ENCODE measurements at regions not wholly inside any gene's neighbourhood (a gene's known extent, or its start where the extent isn't known, plus 50 kb on each side); places are given as distances from the start of the nearest gene placed in this dataset.

DNA sequence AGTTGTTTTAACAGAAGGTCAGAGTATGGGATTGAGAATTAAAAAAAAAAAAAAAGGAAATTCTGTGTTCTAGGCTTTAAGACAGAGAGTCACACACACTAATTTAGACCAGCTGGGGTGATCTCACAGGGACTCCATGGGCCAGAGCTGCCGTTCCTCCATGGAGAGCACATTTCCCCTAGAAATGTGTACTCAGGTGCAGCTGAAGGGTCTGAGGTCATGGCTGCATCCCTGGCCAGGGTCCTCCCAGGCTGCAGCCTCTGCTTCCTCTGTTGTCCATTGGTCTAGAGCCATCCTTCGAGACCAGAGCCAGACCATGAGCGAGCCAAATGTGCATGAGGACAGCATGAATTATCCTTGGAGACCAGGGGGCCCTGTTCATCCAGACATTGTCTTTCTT, 190.1 kb upstream of the TNP1 start:
- POLR2A ChIA-PET = no interaction called here
- TF ChIP-seq CTCF (IDR thresholded peaks at IDR 0.05; ENCODE audit: control extremely low read depth, extremely low read depth, low read depth, missing control alignments) = no peak
- no peak for DNase-seq (ENCODE audit: extremely low spot score)
- CTCF ChIA-PET = interaction anchor here (1.1 kb wide), 1 partner anchor 9 kb away, joined by 4 read pairs; no protein-coding TSS in a partner anchor

DNA sequence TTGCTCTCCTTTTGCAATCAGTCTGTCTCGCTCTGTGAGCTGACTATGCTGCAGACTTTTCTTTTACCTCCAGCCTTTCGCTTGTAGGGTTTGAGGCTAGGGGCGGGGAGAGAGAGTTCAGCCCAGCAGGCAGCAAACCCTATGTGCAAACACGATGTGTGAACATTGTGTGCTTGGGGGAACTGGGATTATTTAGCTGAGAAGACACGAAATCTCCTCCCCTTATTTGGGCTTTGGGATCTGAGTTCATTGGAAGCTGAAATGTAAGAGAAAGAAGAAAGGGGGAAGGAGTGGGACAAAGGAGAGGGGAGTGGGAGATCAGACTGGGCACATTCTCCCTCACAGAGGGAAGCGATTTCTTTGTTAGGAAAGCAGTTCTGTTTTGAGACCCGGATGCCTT, 189.6 kb upstream of the TNP1 start:
- POLR2A ChIA-PET = no interaction called here
- no peak for TF ChIP-seq CTCF (IDR thresholded peaks at IDR 0.05; ENCODE audit: control extremely low read depth, extremely low read depth, low read depth, missing control alignments)
- CTCF ChIA-PET = no interaction called here
- no peak for DNase-seq (ENCODE audit: extremely low spot score)

DNA sequence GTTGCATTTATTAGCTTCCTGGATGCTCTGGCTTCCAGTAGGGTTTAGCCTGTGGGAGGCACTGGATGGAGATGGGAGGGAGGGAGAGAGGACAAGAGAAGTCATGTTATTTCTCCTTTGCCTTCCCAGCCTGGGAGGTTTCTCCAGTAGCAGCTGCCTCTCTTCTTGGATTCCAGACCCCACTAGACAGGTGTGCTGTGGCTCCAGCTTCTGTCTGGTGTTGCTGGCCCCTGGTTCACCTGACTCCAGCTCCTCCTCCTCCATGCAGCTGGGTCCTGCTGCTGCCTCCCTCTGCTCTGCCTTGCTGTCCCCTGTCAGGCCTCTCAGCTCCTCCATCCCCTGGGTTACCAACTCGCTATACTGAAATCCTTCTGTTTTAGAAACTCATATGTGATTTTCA, 188.9 kb upstream of the TNP1 start:
- no peak for DNase-seq (ENCODE audit: extremely low spot score)
- TF ChIP-seq CTCF (IDR thresholded peaks at IDR 0.05; ENCODE audit: control extremely low read depth, extremely low read depth, low read depth, missing control alignments) = no peak
- POLR2A ChIA-PET = interaction anchor here (0.6 kb wide), 1 partner anchor 31 kb away, joined by 6 read pairs; no protein-coding TSS in a partner anchor
- CTCF ChIA-PET = interaction anchor here (1.0 kb wide), 1 partner anchor 25 kb away, joined by 3 read pairs; no protein-coding TSS in a partner anchor

- no peak for TF ChIP-seq CTCF (IDR thresholded peaks at IDR 0.05; ENCODE audit: control extremely low read depth, extremely low read depth, low read depth, missing control alignments)
- no peak for DNase-seq (ENCODE audit: extremely low spot score)
- ChIA-PET CTCF (interaction anchor here (1.0 to 1.4 kb wide), 2 partner anchors 9 to 26 kb away, joined by 3 read pairs; no protein-coding TSS in a partner anchor), POLR2A (no interaction called here)
Observed at GRCh38 chr2:217047631-217048030, 187.8 kb upstream of the TNP1 start.

- ChIA-PET CTCF (interaction anchor here (1.4 to 1.5 kb wide), 2 partner anchors 9 to 119 kb away, joined by 3 read pairs; no protein-coding TSS in a partner anchor), POLR2A (no interaction called here)
- no peak for DNase-seq (ENCODE audit: extremely low spot score)
- TF ChIP-seq CTCF (IDR thresholded peaks at IDR 0.05; ENCODE audit: control extremely low read depth, extremely low read depth, low read depth, missing control alignments) = no peak
Observed at GRCh38 chr2:217047209-217047608, 187.3 kb upstream of the TNP1 start.

- ChIA-PET POLR2A (no interaction called here), CTCF (interaction anchor here (1.4 to 1.5 kb wide), 2 partner anchors 11 to 120 kb away, joined by 3 read pairs; no protein-coding TSS in a partner anchor)
- no peak for DNase-seq (ENCODE audit: extremely low spot score)
- no peak for TF ChIP-seq CTCF (IDR thresholded peaks at IDR 0.05; ENCODE audit: control extremely low read depth, extremely low read depth, low read depth, missing control alignments)
Observed at GRCh38 chr2:217045700-217046475, 186.0 kb upstream of the TNP1 start.

All from GM10248 (cell line).